SK-N-SH (cell line): ENCODE measurements at regions not wholly inside any gene's neighbourhood (a gene's known extent, or its start where the extent isn't known, plus 50 kb on each side); places are given as distances from the start of the nearest gene placed in this dataset.
"Not testable (repeated sequence)": the region's sequence is repeated elsewhere in the genome, so short reads cannot be mapped to it uniquely, and the experiment has no call there.

Experiments
- CTCF ChIA-PET: fragments of 300-600, 350-600 bp; formaldehyde crosslinking; extraction: SDS; loops from one replicate; lab custom pipeline; 2021; lab: Yijun Ruan, JAX
- POLR2A ChIA-PET: fragments of 350-600 bp; sonication (Branson Sonifier 250); formaldehyde crosslinking; extraction: SDS; loops from one replicate; lab custom pipeline; 2020; ENCODE audit warnings: antibody characterized with exemption, inconsistent platforms; lab: Yijun Ruan, JAX
- DNase-seq: peaks from one replicate; pipeline ENCODE4 v3.0.0; 2012
- H2AFZ ChIP-seq: fragments of 200-600 bp; sonication (generic); 2 replicates; pipeline ENCODE4 v1.8.1; 2016; ENCODE audit warnings: antibody characterized with exemption, mild to moderate bottlenecking, low read depth
- H3F3A ChIP-seq: fragments of 200-600 bp; sonication (generic); replicated peaks from 2 replicates; pipeline ENCODE3; 2016; ENCODE audit warnings: antibody characterized with exemption, mild to moderate bottlenecking; ENCODE audit not compliant: insufficient read depth
- H3K27ac ChIP-seq, 2 experiments: fragments of 200-500 bp in 1 of 2; fragments of 200-600 bp in 1 of 2; sonication (Bioruptor generic) in 1 of 2; sonication (generic), shearing (Covaris generic) in 1 of 2; 2 replicates each; pipeline versions ENCODE4 v1.5.1 to v1.6.1; 2014 to 2016; ENCODE audit warnings: low read depth in 2 of 2, inconsistent platforms in 1 of 2, low read length in 1 of 2, mild to moderate bottlenecking in 1 of 2, mixed read lengths in 1 of 2
- H3K27me3 ChIP-seq: fragments of 200-600 bp; sonication (generic), shearing (Covaris generic); 2 replicates; pipeline ENCODE4 v1.6.1; 2016; ENCODE audit warnings: mixed run types; ENCODE audit not compliant: insufficient read depth
- H3K36me3 ChIP-seq, 2 experiments: fragments of 200-500 bp in 1 of 2; fragments of 200-600 bp in 1 of 2; sonication (Bioruptor generic) in 1 of 2; sonication (generic) in 1 of 2; replicated peaks in 1 of 2; 2 replicates each; pipeline versions ENCODE3 to v1.5.1; 2014 to 2016; ENCODE audit warnings: low read length in 1 of 2, mild to moderate bottlenecking in 1 of 2; ENCODE audit not compliant: insufficient read depth in 2 of 2, control insufficient read depth in 1 of 2
- H3K4me1 ChIP-seq, 2 experiments: fragments of 200-500 bp in 1 of 2; fragments of 200-600 bp in 1 of 2; sonication (Bioruptor generic) in 1 of 2; sonication (generic), shearing (Covaris generic) in 1 of 2; 2 replicates each; pipeline versions ENCODE4 v1.5.1 to v1.6.1; 2014 to 2016; ENCODE audit warnings: low read depth in 1 of 2, low read length in 1 of 2, mixed run types in 1 of 2; ENCODE audit not compliant: insufficient read depth in 2 of 2, control insufficient read depth in 1 of 2
- H3K4me2 ChIP-seq: fragments of 200-600 bp; sonication (generic), shearing (Covaris generic); 2 replicates; pipeline ENCODE4 v1.6.1; 2017; ENCODE audit warnings: mixed run types
- H3K4me3 ChIP-seq, 2 experiments: fragments of 200-500 bp in 1 of 2; fragments of 200-600 bp in 1 of 2; sonication (Bioruptor generic) in 1 of 2; sonication (generic), shearing (Covaris generic) in 1 of 2; 2 replicates each; pipeline versions ENCODE4 v1.5.1 to v1.8.1; 2014 to 2016; ENCODE audit warnings: low read depth in 2 of 2, inconsistent platforms in 1 of 2, low read length in 1 of 2, mild to moderate bottlenecking in 1 of 2, mixed read lengths in 1 of 2, moderate library complexity in 1 of 2
- H3K79me2 ChIP-seq: fragments of 200-600 bp; sonication (generic); 2 replicates; pipeline ENCODE4 v1.8.1; 2017; ENCODE audit warnings: mild to moderate bottlenecking; ENCODE audit not compliant: insufficient read depth
- H3K9ac ChIP-seq: fragments of 200-600 bp; sonication (generic); 2 replicates; pipeline ENCODE4 v1.6.1; 2017; ENCODE audit warnings: mixed run types
- H3K9me2 ChIP-seq: fragments of 200-600 bp; sonication (generic); 2 replicates; pipeline ENCODE4 v1.6.1; 2017; ENCODE audit warnings: mixed run types
- H3K9me3 ChIP-seq: fragments of 200-600 bp; sonication (generic); 2 replicates; pipeline ENCODE4 v1.6.1; 2017; ENCODE audit warnings: mixed run types, mild to moderate bottlenecking, moderate library complexity
- H4K20me1 ChIP-seq: fragments of 200-600 bp; sonication (generic); 2 replicates; pipeline ENCODE4 v1.6.1; 2017; ENCODE audit warnings: mild to moderate bottlenecking, mixed run types; ENCODE audit not compliant: insufficient read depth
- RCOR1 ChIP-seq: fragments of 150-350 bp; IDR thresholded peaks from 2 replicates; pipeline ENCODE4 v1.6.1; 2017; ENCODE audit warnings: antibody characterized with exemption, low read length
- REST ChIP-seq: IDR thresholded peaks from 2 replicates; pipeline ENCODE4 v1.6.1; 2012; ENCODE audit warnings: mild to moderate bottlenecking, low read depth, low read length, moderate library complexity
- RFX5 ChIP-seq: IDR thresholded peaks from 2 replicates; pipeline ENCODE4 v1.6.1; 2012; ENCODE audit warnings: mild to moderate bottlenecking, improper control_type of control experiment, low read length
- SMC3 ChIP-seq: IDR thresholded peaks from 2 replicates; pipeline ENCODE4 v1.6.1; 2012; ENCODE audit warnings: low read depth, low read length, improper control_type of control experiment
- WGBS: methylation state at CpG from one replicate; pipeline ENCODE4 v1.1.6; 2017; ENCODE audit warnings: low lambda C conversion rate; 5-methylcytosine and 5-hydroxymethylcytosine counted together
- TF ChIP-seq, protein P1 (sequence below): fragments of 150-350 bp; IDR thresholded peaks from 2 replicates; pipeline ENCODE4 v1.6.1; 2017; ENCODE audit warnings: antibody characterized with exemption, low read length, low read depth, borderline replicate concordance

DNA sequence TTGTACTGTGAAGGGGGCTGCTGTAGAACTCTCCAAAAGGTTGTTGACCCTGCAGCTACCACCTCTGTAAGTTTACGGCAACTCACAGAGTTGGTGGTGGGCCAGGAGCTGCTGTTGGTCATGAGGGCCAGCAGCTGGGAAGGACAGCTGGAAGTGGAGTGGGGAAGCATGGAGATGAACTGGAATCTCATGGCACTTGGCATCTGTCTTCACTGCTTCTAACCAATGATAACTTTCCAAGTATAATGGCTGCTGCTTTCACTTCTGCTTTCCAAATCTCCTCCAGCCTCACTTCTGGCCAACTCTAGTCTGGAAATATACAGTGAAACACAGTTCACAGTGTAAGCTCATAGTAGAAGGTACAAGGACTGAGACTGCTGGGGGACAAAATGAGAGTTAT, 126.5 kb upstream of the INTU start:
- H3K9me2 ChIP-seq, result no peaks in the 10 kb centered on the region
- no peaks in the 10 kb centered on the region for H3K27me3 ChIP-seq
- H3K27ac ChIP-seq, result no peak overlapping the region
- H4K20me1 ChIP-seq, result no peaks in the 10 kb centered on the region
- no peak for DNase-seq
- no peaks in the 10 kb centered on the region for H3K36me3 ChIP-seq
- POLR2A ChIA-PET, result no interaction called here
- H3K4me3 ChIP-seq, result no peak overlapping the region
- WGBS, result 86% methylated on average over 1 of the region's 1 CpG
- TF ChIP-seq RFX5, result no peak
- TF ChIP-seq, protein P1, sequence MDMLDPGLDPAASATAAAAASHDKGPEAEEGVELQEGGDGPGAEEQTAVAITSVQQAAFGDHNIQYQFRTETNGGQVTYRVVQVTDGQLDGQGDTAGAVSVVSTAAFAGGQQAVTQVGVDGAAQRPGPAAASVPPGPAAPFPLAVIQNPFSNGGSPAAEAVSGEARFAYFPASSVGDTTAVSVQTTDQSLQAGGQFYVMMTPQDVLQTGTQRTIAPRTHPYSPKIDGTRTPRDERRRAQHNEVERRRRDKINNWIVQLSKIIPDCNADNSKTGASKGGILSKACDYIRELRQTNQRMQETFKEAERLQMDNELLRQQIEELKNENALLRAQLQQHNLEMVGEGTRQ, result no peak
- no peak for TF ChIP-seq REST
- no peaks in the 10 kb centered on the region for H3K79me2 ChIP-seq
- H3K4me1 ChIP-seq, result peaks cover 4% of the 10 kb centered on the region in 2 experiments; a peak in 2 of 4 replicates
- no peak overlapping the region for H3K4me2 ChIP-seq
- H3K9me3 ChIP-seq, result no peaks in the 10 kb centered on the region
- H2AFZ ChIP-seq, result no peak overlapping the region
- H3F3A ChIP-seq, result peaks cover 5% of the 10 kb centered on the region
- no peak overlapping the region for H3K9ac ChIP-seq
- CTCF ChIA-PET, result no interaction called here

DNA sequence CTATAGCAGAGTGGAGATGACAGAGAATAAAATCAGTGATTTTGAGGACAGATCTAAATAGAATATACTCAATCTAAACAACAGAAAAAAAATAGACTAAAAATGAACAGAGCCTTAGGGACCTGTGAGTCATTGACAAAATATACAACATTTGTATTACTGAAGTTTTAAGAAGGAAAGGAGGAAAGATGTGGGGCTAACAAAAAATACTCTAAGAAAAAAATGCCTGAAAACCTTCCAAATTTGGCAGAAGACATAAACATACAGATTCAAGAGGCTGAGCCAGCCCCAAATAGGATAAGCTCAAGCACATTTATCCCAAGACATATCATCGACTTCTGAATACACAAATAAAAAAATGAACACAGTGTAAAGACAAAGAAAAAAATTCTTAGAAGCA, 123.6 kb upstream of the INTU start:
- no peak for DNase-seq
- POLR2A ChIA-PET, result no interaction called here
- H3K4me3 ChIP-seq, result no peak overlapping the region

DNA sequence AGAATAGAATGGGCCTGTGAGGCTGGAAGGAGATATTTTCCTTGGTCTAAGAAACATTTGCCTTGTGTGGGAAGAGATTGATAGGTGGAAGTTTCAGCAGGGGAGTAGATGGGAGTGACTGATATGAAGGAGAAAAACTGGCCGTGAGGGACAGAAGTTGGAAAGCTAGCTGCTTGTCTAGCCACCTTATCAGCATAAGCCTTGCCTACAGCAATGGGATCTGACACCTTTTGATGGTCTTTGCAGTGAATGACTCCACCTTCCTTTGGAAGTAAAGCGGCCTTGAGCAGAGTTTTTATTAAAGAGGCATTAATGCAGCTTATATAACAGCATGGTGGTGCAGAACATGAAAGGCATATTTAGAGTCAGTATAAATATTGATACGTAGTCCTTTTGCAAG, 120.1 kb upstream of the INTU start:
- H3K79me2 ChIP-seq, H3K27ac ChIP-seq, H2AFZ ChIP-seq, H4K20me1 ChIP-seq, POLR2A ChIA-PET, H3K9ac ChIP-seq, CTCF ChIA-PET, H3K9me3 ChIP-seq, H3K36me3 ChIP-seq, H3K4me1 ChIP-seq, DNase-seq, H3K27me3 ChIP-seq, H3K4me2 ChIP-seq, H3K9me2 ChIP-seq, H3F3A ChIP-seq, H3K4me3 ChIP-seq: not testable (repeated sequence)
- WGBS, result 60% methylated on average over 3 of the region's 3 CpGs

More for the DNA sequence above, 123.6 kb upstream of the INTU start:
- CTCF ChIA-PET, result interaction anchor here (0.7 kb wide), 1 partner anchor 15 kb away, joined by 3 read pairs; no protein-coding TSS in a partner anchor
- no peak overlapping the region for H2AFZ ChIP-seq
- no peaks in the 10 kb centered on the region for H3K9me3 ChIP-seq
- H3K27me3 ChIP-seq, result no peaks in the 10 kb centered on the region
- H4K20me1 ChIP-seq, result no peaks in the 10 kb centered on the region
- no peak overlapping the region for H3K4me2 ChIP-seq
- no peaks in the 10 kb centered on the region for H3F3A ChIP-seq
- WGBS, result 17% methylated on average over 1 of the region's 1 CpG
- no peaks in the 10 kb centered on the region for H3K9me2 ChIP-seq
- TF ChIP-seq SMC3 (no peak), RCOR1 (no peak)
- no peaks in the 10 kb centered on the region for H3K79me2 ChIP-seq
- H3K9ac ChIP-seq, result no peak overlapping the region
- H3K36me3 ChIP-seq, result no peaks in the 10 kb centered on the region
- H3K4me1 ChIP-seq, result peaks cover 4% of the 10 kb centered on the region in 2 experiments; a peak in 2 of 4 replicates
- H3K27ac ChIP-seq, result no peak overlapping the region

DNA sequence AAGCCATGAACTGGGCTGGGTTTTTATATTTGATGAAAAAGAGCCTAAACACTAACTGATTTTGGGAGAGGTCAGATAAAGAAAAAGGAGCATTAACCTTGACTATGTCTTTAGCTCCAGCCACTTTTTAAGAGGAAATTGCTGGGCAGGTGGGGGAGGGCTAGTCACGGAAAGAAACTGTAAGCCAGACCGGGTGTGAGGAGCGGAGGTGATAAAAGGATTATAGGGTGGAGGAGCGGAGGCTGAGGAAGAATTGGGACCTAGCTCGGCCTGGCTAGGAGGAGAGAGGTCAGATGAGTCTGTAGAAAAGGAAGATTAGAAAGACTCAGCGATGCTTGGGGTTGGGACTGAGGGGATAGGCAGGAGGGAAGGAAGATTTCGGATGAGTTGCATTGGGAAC, 117.5 kb upstream of the INTU start:
- WGBS, result 70% methylated on average over 7 of the region's 7 CpGs

More for the DNA sequence above, 117.5 kb upstream of the INTU start:
- H2AFZ ChIP-seq, H3F3A ChIP-seq, H3K9ac ChIP-seq, CTCF ChIA-PET, H3K27me3 ChIP-seq, H3K36me3 ChIP-seq, DNase-seq, H4K20me1 ChIP-seq, H3K27ac ChIP-seq, H3K9me2 ChIP-seq, H3K4me2 ChIP-seq, POLR2A ChIA-PET, H3K4me1 ChIP-seq, H3K79me2 ChIP-seq, H3K9me3 ChIP-seq, H3K4me3 ChIP-seq: not testable (repeated sequence)
